Transverse colon (tissue), 4 donors: ENCODE measurements at regions not wholly inside any gene's neighbourhood (a gene's known extent, or its start where the extent isn't known, plus 50 kb on each side); places are given as distances from the start of the nearest gene placed in this dataset.

Experiments
- DNase-seq: peaks from one replicate; pipeline ENCODE4 v3.0.0-alpha.2; 2019
- H3K27ac ChIP-seq, 4 donors: fragments of 200-600 bp; sonication (generic); 2 replicates each; pipeline ENCODE4 v1.5.1; 2016 to 2018; ENCODE audit warnings: inconsistent platforms in 4 of 4
- H3K27me3 ChIP-seq: fragments of 200-600 bp; sonication (generic); 2 replicates; pipeline ENCODE4 v1.5.1; 2017; ENCODE audit warnings: inconsistent platforms
- H3K36me3 ChIP-seq, 4 donors: fragments of 200-600 bp; sonication (generic); 2 replicates each; pipeline ENCODE4 v1.5.1; 2017 to 2019; ENCODE audit warnings: inconsistent platforms in 4 of 4
- H3K4me1 ChIP-seq, 4 donors: fragments of 200-600 bp; sonication (generic); 2 replicates each; pipeline ENCODE4 v1.5.1; 2017 to 2020; ENCODE audit warnings: inconsistent platforms in 4 of 4
- H3K4me3 ChIP-seq, 4 donors: fragments of 200-600 bp; sonication (generic); 1 replicate in 1 of 4; 2 replicates in 3 of 4; pipeline versions ENCODE4 v1.5.1 to v1.6.1; 2017 to 2019; ENCODE audit warnings: inconsistent platforms in 4 of 4
- H3K9me3 ChIP-seq, 2 donors: fragments of 200-600 bp; sonication (generic); 2 replicates each; pipeline ENCODE4 v1.5.1; 2017 to 2019; ENCODE audit warnings: inconsistent platforms in 2 of 2
- EP300 ChIP-seq: sonication (generic); formaldehyde crosslinking; IDR thresholded peaks from one replicate; pipeline ENCODE4 v1.6.1; 2017; ENCODE audit warnings: antibody characterized with exemption, low read depth
- POLR2A ChIP-seq: fragments of 450-650 bp; IDR thresholded peaks from one replicate; pipeline ENCODE4 v1.6.1; 2016; ENCODE audit warnings: antibody characterized with exemption, mild to moderate bottlenecking, moderate library complexity
- POLR2AphosphoS5 ChIP-seq, 3 donors: sonication (generic); formaldehyde crosslinking; IDR thresholded peaks; one replicate each; pipeline ENCODE4 v1.6.1; 2016; ENCODE audit warnings: antibody characterized with exemption in 3 of 3
- WGBS, 2 donors: methylation state at CpG; one replicate each; pipeline ENCODE4 v1.1.5; 2018; ENCODE audit warnings: low coverage in 1 of 2; 5-methylcytosine and 5-hydroxymethylcytosine counted together
- in situ Hi-C, 4 donors: fragments of 200-750 bp; cut with MboI; loops; one replicate each; pipeline versions ENCODE4 v1.15.0 to v1.15.1; 2017; ENCODE audit warnings: low sequenced_read_pairs in 3 of 4, low pct_ligation_motif_present in 1 of 4, low pct_unique_long_range_greater_than_20kb in 1 of 4
- intact Hi-C: fragments of 100-400 bp; cut with DNase I; formaldehyde crosslinking; loops from one replicate; pipeline ENCODE4 v1.15.1; 2023; ENCODE audit warnings: low total_unique reads
- TF ChIP-seq, protein P1 (sequence below), 5 experiments: fragments of 200-600 bp in 3 of 5; fragments of 450-650 bp in 2 of 5; sonication (generic) in 3 of 5; IDR thresholded peaks; 1 replicate in 2 of 5; 2 replicates in 3 of 5; pipeline ENCODE4 v1.5.1; 2016 to 2017; ENCODE audit warnings: antibody characterized with exemption in 5 of 5, inconsistent platforms in 3 of 5, mild to moderate bottlenecking in 2 of 5, moderate library complexity in 1 of 5

DNA sequence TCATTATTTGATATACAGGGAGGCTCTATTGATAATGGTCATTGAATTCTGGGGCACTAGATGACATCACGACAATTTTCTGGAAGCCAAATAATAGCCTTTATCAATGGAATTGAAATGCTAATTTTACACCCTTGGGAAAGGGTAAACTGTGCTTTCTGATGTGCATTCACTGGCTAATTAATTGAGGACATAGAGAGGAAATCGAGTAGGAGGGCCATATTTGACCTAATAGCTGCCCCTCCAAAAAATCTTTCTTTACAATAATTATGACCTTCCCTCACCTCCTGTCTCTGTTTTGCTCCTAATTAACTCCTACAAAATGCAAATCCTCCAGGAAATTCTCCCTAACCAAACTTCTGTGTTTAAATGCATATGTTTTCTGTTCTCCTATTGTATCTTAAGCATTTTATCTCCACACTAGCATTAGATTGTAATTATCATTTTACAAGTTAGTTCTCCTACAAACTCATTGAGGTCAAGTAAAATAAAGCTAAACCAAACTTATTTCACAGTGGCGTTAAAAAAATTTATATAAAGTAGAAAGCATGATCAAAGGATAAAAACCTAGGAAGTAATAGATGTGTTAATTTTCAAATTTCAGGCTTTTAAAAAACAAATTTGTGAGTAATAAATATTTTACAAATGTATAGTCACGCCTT lies 1414.0 kb upstream of the AGA start:
- H3K27ac ChIP-seq: no peak overlapping the region
- 50 to 59% methylated on average over 4 of the region's 4 CpGs for WGBS, 2 donors
- intact Hi-C loops: no loop called here
- in situ Hi-C loops: no loop called here
- H3K4me1 ChIP-seq: no peaks in the 10 kb centered on the region
- no peaks in the 10 kb centered on the region for H3K36me3 ChIP-seq
- no peaks in the 10 kb centered on the region for H3K27me3 ChIP-seq
- H3K4me3 ChIP-seq: no peak overlapping the region
- TF ChIP-seq EP300 (no peak), POLR2AphosphoS5 (IDR thresholded peaks at IDR 0.05) (no peak), POLR2A (no peak)
- TF ChIP-seq, protein P1, sequence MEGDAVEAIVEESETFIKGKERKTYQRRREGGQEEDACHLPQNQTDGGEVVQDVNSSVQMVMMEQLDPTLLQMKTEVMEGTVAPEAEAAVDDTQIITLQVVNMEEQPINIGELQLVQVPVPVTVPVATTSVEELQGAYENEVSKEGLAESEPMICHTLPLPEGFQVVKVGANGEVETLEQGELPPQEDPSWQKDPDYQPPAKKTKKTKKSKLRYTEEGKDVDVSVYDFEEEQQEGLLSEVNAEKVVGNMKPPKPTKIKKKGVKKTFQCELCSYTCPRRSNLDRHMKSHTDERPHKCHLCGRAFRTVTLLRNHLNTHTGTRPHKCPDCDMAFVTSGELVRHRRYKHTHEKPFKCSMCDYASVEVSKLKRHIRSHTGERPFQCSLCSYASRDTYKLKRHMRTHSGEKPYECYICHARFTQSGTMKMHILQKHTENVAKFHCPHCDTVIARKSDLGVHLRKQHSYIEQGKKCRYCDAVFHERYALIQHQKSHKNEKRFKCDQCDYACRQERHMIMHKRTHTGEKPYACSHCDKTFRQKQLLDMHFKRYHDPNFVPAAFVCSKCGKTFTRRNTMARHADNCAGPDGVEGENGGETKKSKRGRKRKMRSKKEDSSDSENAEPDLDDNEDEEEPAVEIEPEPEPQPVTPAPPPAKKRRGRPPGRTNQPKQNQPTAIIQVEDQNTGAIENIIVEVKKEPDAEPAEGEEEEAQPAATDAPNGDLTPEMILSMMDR (IDR thresholded peaks at IDR 0.05): no peak
- no peak for DNase-seq
- H3K9me3 ChIP-seq: no peaks in the 10 kb centered on the region

DNA sequence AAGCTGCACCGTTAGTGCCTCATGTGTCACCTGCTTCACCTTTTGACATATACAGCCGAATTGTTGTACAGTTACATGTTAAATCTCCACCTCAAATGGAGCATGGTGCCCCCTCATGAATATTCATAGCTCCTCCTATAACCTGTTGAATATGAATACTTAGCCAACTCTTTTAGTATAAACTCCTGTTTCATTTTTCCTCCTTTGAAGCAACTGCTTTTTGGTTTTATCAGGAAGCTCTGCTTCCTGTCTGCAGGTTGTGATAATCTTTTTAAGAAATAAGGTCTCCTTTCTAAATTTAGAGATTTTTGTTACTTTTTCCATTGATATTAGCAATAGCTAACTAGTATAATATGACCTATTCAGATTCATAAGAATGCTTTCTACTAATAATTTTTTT lies 1429.2 kb upstream of the AGA start:
- Histone ChIP-seq H3K36me3 (no peaks in the 10 kb centered on the region), H3K4me3 (no peak overlapping the region), H3K9me3 (no peaks in the 10 kb centered on the region), H3K27me3 (no peaks in the 10 kb centered on the region), H3K4me1 (no peaks in the 10 kb centered on the region), H3K27ac (no peak overlapping the region)
- intact Hi-C loops: no loop called here
- DNase-seq: no peak
- 36 to 45% methylated on average over 2 of the region's 2 CpGs for WGBS, 2 donors
- in situ Hi-C loops: no loop called here
- TF ChIP-seq POLR2AphosphoS5 (IDR thresholded peaks at IDR 0.05) (no peak), POLR2A (no peak), EP300 (no peak)
- TF ChIP-seq, protein P1 (IDR thresholded peaks at IDR 0.05): no peak

- WGBS, 2 donors: 11% methylated on average over 1 of the region's 1 CpG; no CpG with 5 or more reads in 1 of the 2 donors
- in situ Hi-C loops: no loop called here
Measured at GRCh38 chr4:178881937-178882336, 1439.7 kb upstream of the AGA start.

DNA sequence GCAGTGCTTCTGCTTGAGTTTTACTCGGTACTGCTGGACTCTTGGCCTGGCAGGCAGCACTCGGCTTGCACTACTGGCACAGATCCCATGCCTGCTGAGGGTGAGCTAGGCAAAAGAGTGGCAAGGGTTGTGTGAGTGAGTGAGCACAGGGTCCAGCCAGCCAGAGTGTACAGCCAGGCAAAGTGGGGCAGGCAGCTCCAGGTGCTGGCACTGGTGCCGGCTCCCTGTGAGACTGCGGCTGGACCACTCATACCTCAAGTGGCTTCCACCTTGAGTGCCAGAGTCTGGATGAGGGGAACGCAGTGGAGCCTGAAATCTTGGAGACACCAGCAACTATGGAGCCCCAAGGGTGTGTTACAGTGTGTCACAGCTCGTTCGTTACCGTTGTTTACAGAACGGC lies 1451.9 kb upstream of the AGA start:
- TF ChIP-seq POLR2AphosphoS5 (IDR thresholded peaks at IDR 0.05) (no peak), EP300 (no peak), POLR2A (no peak)
- TF ChIP-seq, protein P1 (IDR thresholded peaks at IDR 0.05): no peak
- intact Hi-C loops: no loop called here
- WGBS, 2 donors: 83 to 92% methylated on average over 1 to 9 of the region's 9 CpGs

More at GRCh38 chr4:178881937-178882336, 1439.7 kb upstream of the AGA start:
- no peak overlapping the region for H3K4me3 ChIP-seq
- no peaks in the 10 kb centered on the region for H3K36me3 ChIP-seq
- H3K4me1 ChIP-seq: no peaks in the 10 kb centered on the region
- DNase-seq: no peak
- no peaks in the 10 kb centered on the region for H3K9me3 ChIP-seq
- H3K27ac ChIP-seq: no peak overlapping the region
- no peaks in the 10 kb centered on the region for H3K27me3 ChIP-seq
- TF ChIP-seq POLR2AphosphoS5 (IDR thresholded peaks at IDR 0.05) (no peak), EP300 (no peak), POLR2A (no peak)
- TF ChIP-seq, protein P1 (IDR thresholded peaks at IDR 0.05): no peak
- intact Hi-C loops: no loop called here

More for the DNA sequence above, 1451.9 kb upstream of the AGA start:
- no peaks in the 10 kb centered on the region for H3K27me3 ChIP-seq
- no peak overlapping the region for H3K27ac ChIP-seq
- H3K36me3 ChIP-seq: no peaks in the 10 kb centered on the region
- no peak overlapping the region for H3K4me3 ChIP-seq
- no peak for DNase-seq
- H3K4me1 ChIP-seq: no peaks in the 10 kb centered on the region
- no peaks in the 10 kb centered on the region for H3K9me3 ChIP-seq
- in situ Hi-C loops: no loop called here
